ENCODE measurements at regions not wholly inside any gene's neighbourhood (a gene's known extent, or its start where the extent isn't known, plus 50 kb on each side); places are given as distances from the start of the nearest gene placed in this dataset.

- TF ChIP-seq, protein P1, sequence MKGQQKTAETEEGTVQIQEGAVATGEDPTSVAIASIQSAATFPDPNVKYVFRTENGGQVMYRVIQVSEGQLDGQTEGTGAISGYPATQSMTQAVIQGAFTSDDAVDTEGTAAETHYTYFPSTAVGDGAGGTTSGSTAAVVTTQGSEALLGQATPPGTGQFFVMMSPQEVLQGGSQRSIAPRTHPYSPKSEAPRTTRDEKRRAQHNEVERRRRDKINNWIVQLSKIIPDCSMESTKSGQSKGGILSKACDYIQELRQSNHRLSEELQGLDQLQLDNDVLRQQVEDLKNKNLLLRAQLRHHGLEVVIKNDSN (IDR thresholded peaks at IDR 0.05; ENCODE audit: borderline replicate concordance, extremely low read length, insufficient read depth, low read depth, low read length): no peak
- TF ChIP-seq KDM1A (IDR thresholded peaks at IDR 0.05; ENCODE audit: borderline replicate concordance) (no peak), NR2F1 (conservative IDR thresholded peaks at IDR 0.05) (no peak), BACH1 (IDR thresholded peaks at IDR 0.05; ENCODE audit: borderline replicate concordance) (no peak), MAX (IDR thresholded peaks at IDR 0.05; ENCODE audit: low read depth, low read length) (no peak)
Measured at GRCh38 chr6:17021539-17021889, 80.3 kb upstream of the STMND1 start (continued).

- CTCF ChIA-PET: no interaction called here
- H3K27ac ChIP-seq (ENCODE audit: control insufficient read depth, insufficient read depth): no peak overlapping the region
- POLR2A ChIA-PET: interaction anchor here (1.0 kb wide), 1 partner anchor 16 kb away, joined by 4 read pairs; no protein-coding TSS in a partner anchor
- H3K4me3 ChIP-seq: no peak overlapping the region
- peaks cover 2% of the 10 kb centered on the region; the same call in 2 of the 3 replicates for H3K9me3 ChIP-seq (replicated peaks; ENCODE audit: control insufficient read depth, insufficient read depth, low read length)
- SMC1A ChIA-PET (ENCODE audit: uncharacterized antibody, unreplicated experiment): no interaction called here
- 65% methylated on average over 3 of the region's 3 CpGs for WGBS (ENCODE audit: insufficient coverage, insufficient replicate concordance, low lambda C conversion rate, missing lambda C conversion rate)
- no peak for DNase-seq (ENCODE audit: low read depth, low spot score)
- in situ Hi-C loops (cut with MboI) (no loop called here), intact Hi-C loops (cut with micrococcal nuclease; ENCODE audit: unreplicated experiment) (no loop called here)
- no peak overlapping the region for H2AFZ ChIP-seq (ENCODE audit: control insufficient read depth, low read depth, low read length)
- H4K20me1 ChIP-seq (ENCODE audit: control insufficient read depth, insufficient read depth): no peaks in the 10 kb centered on the region
- H3K27me3 ChIP-seq (replicated peaks in 1 of 2; ENCODE audit: control insufficient read depth in 2 of 2, insufficient read depth in 2 of 2, low read length in 1 of 2): no peaks in the 10 kb centered on the region; a peak in 1 of 4 replicates
- no TSS peak for BruUV-seq (replicated peaks)
- no peak for FAIRE-seq
- H3K4me2 ChIP-seq (ENCODE audit: control insufficient read depth, insufficient read depth): no peak overlapping the region
- no peaks in the 10 kb centered on the region for H3K36me3 ChIP-seq (ENCODE audit: control insufficient read depth in 2 of 2, insufficient read depth in 2 of 2, low read length in 1 of 2)
- no peaks in the 10 kb centered on the region for H3K4me1 ChIP-seq (ENCODE audit: control insufficient read depth, insufficient read depth, low read length)
- no peak for ATAC-seq
- RAD21 ChIA-PET (ENCODE audit: unreplicated experiment): no interaction called here
- H3K9ac ChIP-seq (ENCODE audit: control insufficient read depth, insufficient read depth, low read length): no peak overlapping the region
- H3K79me2 ChIP-seq (ENCODE audit: control insufficient read depth, insufficient read depth, low read length): no peaks in the 10 kb centered on the region
- TF ChIP-seq ASH2L (IDR thresholded peaks at IDR 0.05; ENCODE audit: borderline replicate concordance, low read depth) (no peak), CHD2 (IDR thresholded peaks at IDR 0.05; ENCODE audit: borderline replicate concordance, low read depth, low read length) (no peak), RAD51 (IDR thresholded peaks at IDR 0.05) (no peak), TARDBP (IDR thresholded peaks at IDR 0.05; ENCODE audit: borderline replicate concordance) (no peak), NFIC (IDR thresholded peaks at IDR 0.05; ENCODE audit: low read depth, low read length) (no peak), POLR2AphosphoS5 (IDR thresholded peaks at IDR 0.05; ENCODE audit: low read length) (no peak), GATAD2B (conservative IDR thresholded peaks at IDR 0.05; ENCODE audit: low read depth) (no peak), BACH1 (IDR thresholded peaks at IDR 0.05; ENCODE audit: borderline replicate concordance) (no peak), POU2F2 (IDR thresholded peaks at IDR 0.05; ENCODE audit: borderline replicate concordance, low read depth, low read length) (no peak), JUND (IDR thresholded peaks at IDR 0.05; ENCODE audit: low read depth, low read length) (no peak), ATF2 (IDR thresholded peaks at IDR 0.05; ENCODE audit: low read length) (no peak), RUNX3 (IDR thresholded peaks at IDR 0.05; ENCODE audit: low read length) (no peak), BHLHE40 (IDR thresholded peaks at IDR 0.05; ENCODE audit: borderline replicate concordance in 1 of 2, low read depth in 2 of 2, low read length in 1 of 2) (no peak), RBBP5 (conservative IDR thresholded peaks at IDR 0.05) (no peak), FOXM1 (IDR thresholded peaks at IDR 0.05; ENCODE audit: low read depth, low read length) (no peak)
- TF ChIP-seq, protein P2, sequence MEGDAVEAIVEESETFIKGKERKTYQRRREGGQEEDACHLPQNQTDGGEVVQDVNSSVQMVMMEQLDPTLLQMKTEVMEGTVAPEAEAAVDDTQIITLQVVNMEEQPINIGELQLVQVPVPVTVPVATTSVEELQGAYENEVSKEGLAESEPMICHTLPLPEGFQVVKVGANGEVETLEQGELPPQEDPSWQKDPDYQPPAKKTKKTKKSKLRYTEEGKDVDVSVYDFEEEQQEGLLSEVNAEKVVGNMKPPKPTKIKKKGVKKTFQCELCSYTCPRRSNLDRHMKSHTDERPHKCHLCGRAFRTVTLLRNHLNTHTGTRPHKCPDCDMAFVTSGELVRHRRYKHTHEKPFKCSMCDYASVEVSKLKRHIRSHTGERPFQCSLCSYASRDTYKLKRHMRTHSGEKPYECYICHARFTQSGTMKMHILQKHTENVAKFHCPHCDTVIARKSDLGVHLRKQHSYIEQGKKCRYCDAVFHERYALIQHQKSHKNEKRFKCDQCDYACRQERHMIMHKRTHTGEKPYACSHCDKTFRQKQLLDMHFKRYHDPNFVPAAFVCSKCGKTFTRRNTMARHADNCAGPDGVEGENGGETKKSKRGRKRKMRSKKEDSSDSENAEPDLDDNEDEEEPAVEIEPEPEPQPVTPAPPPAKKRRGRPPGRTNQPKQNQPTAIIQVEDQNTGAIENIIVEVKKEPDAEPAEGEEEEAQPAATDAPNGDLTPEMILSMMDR (IDR thresholded peaks at IDR 0.05 in 2 of 3, conservative IDR thresholded peaks at IDR 0.05 in 1 of 3; ENCODE audit: control insufficient read depth in 2 of 3, extremely low read depth in 1 of 3, insufficient read depth in 1 of 3, low read depth in 3 of 3, low read length in 3 of 3): no peak
Measured at GRCh38 chr6:17020889-17021538, 80.8 kb upstream of the STMND1 start.
